GM20000 (cell line): ENCODE measurements at regions not wholly inside any gene's neighbourhood (a gene's known extent, or its start where the extent isn't known, plus 50 kb on each side); places are given as distances from the start of the nearest gene placed in this dataset.

Source experiments
- DNase-seq: peaks from one replicate; pipeline ENCODE4 v3.0.0; 2012; ENCODE audit warnings: low spot score
- CTCF ChIP-seq: IDR thresholded peaks from 2 replicates; pipeline ENCODE4 v1.5.1; 2012; ENCODE audit warnings: mild to moderate bottlenecking, control low read depth; ENCODE audit errors: extremely low read depth, missing control alignments

GRCh38 chr12:130286041-130286440 lies 51.6 kb upstream of the PIWIL1 start:
- DNase-seq: no peak
- TF ChIP-seq CTCF: no peak

GRCh38 chr12:130286741-130287440 lies 50.8 kb upstream of the PIWIL1 start:
- TF ChIP-seq CTCF: no peak
- no peak for DNase-seq
